GM12875 (cell line): ENCODE measurements at regions not wholly inside any gene's neighbourhood (a gene's known extent, or its start where the extent isn't known, plus 50 kb on each side); places are given as distances from the start of the nearest gene placed in this dataset.
A peak's percentile ranks its signal among the peaks of the same experiment; 100 is the strongest.

ENCODE experiments used
- H3K4me3 ChIP-seq: one replicate; pipeline ENCODE4 v1.5.1; 2011; ENCODE audit warnings: low read depth, low read length, control low read depth
- TF ChIP-seq, protein P1 (sequence below): IDR thresholded peaks from 2 replicates; pipeline ENCODE4 v1.5.1; 2011; ENCODE audit warnings: low read depth, mild to moderate bottlenecking, control low read depth, inconsistent platforms, low read length, moderate library complexity, borderline replicate concordance; ENCODE audit not compliant: insufficient read depth

DNA sequence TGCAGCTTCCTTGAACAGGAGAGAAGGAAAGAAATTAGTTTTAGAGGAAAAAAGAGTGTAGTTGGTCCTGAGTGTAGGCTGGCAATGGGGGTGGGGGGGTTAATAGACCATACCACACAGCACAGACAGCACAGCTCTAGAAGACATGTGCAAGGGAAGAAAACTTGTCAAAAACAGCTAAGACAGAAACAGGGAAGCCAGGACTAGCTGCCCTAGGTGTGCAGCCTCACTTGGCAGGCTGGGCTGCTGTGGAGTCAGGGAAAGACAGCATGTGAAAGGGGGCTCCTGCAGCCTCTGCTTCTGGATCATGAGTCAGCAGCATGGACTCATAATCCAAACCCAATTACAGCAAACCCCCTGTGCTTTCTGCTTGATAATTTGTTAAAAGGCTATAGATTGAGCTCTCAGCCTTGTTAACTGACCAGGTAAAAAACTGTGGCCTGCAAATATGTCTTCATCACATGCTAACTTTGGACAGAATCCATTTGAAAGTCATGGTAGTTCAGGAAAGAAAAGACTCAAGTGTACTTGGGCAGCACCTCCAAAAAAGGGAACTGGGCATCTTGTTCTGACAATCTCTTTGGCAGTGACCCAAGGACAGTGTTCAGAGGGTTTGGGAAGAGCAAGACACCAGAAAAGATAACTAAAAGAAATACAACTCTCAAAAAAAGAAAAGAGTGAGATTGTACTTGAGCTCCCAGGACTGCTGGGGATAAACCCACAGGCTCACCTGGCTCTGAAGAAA is 142.2 kb upstream of the VWC2 start:
- TF ChIP-seq, protein P1, sequence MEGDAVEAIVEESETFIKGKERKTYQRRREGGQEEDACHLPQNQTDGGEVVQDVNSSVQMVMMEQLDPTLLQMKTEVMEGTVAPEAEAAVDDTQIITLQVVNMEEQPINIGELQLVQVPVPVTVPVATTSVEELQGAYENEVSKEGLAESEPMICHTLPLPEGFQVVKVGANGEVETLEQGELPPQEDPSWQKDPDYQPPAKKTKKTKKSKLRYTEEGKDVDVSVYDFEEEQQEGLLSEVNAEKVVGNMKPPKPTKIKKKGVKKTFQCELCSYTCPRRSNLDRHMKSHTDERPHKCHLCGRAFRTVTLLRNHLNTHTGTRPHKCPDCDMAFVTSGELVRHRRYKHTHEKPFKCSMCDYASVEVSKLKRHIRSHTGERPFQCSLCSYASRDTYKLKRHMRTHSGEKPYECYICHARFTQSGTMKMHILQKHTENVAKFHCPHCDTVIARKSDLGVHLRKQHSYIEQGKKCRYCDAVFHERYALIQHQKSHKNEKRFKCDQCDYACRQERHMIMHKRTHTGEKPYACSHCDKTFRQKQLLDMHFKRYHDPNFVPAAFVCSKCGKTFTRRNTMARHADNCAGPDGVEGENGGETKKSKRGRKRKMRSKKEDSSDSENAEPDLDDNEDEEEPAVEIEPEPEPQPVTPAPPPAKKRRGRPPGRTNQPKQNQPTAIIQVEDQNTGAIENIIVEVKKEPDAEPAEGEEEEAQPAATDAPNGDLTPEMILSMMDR: no peak
- no peak overlapping the region for H3K4me3 ChIP-seq

DNA sequence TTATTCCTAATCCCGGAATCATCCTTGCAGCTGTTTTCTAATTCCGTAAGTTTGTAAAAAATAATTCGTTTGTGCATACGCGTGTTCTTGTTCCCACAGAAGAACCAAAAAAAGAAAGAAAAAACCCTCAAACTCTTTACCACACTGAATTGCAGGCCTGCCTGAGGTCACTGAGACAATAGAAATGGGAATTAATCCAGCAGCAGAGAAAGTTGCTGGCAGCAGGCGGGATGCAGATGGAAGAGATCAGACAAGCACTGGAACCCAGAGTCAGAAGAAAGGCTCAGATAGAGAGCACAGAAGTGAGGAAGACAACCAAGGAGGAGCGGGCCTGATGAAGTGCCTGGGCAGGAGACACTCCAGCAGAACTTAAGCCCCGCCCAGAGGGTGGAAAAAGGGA is 141.5 kb upstream of the VWC2 start:
- no peak overlapping the region for H3K4me3 ChIP-seq

GRCh38 chr7:49635800-49636199 is 137.6 kb upstream of the VWC2 start:
- no peak overlapping the region for H3K4me3 ChIP-seq
- TF ChIP-seq, protein P1: no peak

More for the DNA sequence above, 141.5 kb upstream of the VWC2 start:
- TF ChIP-seq, protein P1: no peak

DNA sequence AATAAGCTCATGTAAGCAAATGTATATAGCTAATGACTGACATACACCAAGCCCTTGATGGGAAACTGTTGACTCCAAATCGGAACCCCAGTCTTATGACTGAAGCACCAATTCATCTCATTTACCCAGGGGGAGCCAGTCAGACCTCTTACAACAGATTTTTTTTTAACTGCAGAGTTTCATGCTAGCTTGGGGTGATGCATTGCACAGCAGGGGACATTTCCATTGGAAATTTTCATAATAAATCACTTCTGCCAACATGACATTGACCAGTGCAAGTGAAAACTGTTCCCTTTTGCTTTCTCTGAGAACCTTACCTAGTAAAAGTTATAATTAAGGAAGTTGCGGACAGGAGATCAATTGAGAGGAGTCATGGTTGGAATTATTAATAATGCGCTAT is 137.0 kb upstream of the VWC2 start:
- TF ChIP-seq, protein P1: no peak
- H3K4me3 ChIP-seq: no peak overlapping the region

DNA sequence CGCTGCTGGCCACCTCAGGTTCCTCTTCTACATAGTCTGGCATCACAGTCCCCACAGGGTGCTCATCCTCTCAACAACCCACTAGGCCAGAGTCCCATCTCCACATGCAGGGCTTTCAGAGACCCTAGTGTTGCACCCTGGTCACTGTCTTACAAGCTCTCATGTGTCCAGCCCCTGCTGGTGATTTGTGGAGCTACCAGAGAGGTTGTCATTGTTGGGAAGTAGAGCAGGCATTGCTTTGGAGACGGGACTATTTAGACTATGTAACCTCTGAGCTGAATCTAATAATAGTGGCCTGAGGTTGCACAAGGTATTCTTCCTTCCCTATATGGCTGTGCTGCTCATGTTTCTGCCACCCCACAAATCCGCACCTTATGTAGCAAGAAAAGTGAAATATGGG is 135.3 kb upstream of the VWC2 start:
- TF ChIP-seq, protein P1: peak; percentile 26; the same call in 1 of the 2 replicates
- no peak overlapping the region for H3K4me3 ChIP-seq

- TF ChIP-seq, protein P1: no peak
- no peak overlapping the region for H3K4me3 ChIP-seq
Measured at GRCh38 chr7:49639068-49639593, 134.3 kb upstream of the VWC2 start.

DNA sequence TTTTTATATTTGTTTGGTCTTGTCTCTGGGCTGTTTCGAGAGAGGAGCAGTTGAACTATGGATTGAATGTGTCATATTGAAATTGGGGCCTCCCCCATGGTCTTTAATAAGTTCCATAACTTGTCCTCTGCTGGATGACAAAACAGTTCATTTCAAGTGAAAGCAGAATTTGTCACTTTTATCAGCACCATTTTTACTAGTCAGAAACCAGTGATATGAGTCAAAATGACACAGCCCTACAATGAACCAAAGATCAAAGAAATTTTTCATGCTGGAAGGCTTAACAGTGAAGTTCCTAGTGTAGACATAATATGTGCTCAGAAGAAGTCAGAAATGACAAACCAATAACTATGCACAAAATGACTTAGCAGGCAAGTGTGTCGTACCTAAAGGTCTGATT is 133.6 kb upstream of the VWC2 start:
- no peak overlapping the region for H3K4me3 ChIP-seq
- TF ChIP-seq, protein P1: no peak
